Astrocyte (in vitro differentiated cells and primary cell): ENCODE measurements at regions not wholly inside any gene's neighbourhood (a gene's known extent, or its start where the extent isn't known, plus 50 kb on each side); places are given as distances from the start of the nearest gene placed in this dataset.

Experiments
- DNase-seq: peaks from one replicate; pipeline ENCODE4 v3.0.0-alpha.2; 2010; ENCODE audit warnings: low read depth
- FAIRE-seq: peaks from 2 replicates; lab custom pipeline; 2011; peaks lifted over from hg19 to GRCh38; lab: Jason Lieb, UNC
- H2AFZ ChIP-seq: 2 replicates; pipeline ENCODE4 v1.6.0; 2012; ENCODE audit warnings: low read depth, low read length, inconsistent platforms
- H3K27ac ChIP-seq: 2 replicates; pipeline ENCODE4 v1.5.1; 2011; ENCODE audit warnings: low read depth, low read length, inconsistent platforms
- H3K27me3 ChIP-seq: 2 replicates; pipeline ENCODE4 v1.6.0; 2011; ENCODE audit warnings: low read length, inconsistent platforms; ENCODE audit not compliant: insufficient read depth
- H3K36me3 ChIP-seq: 2 replicates; pipeline ENCODE4 v1.5.1; 2011; ENCODE audit warnings: low read length, inconsistent platforms; ENCODE audit not compliant: insufficient read depth
- H3K4me1 ChIP-seq: 2 replicates; pipeline ENCODE4 v1.5.1; 2011; ENCODE audit warnings: low read length, inconsistent platforms; ENCODE audit not compliant: insufficient read depth
- H3K4me2 ChIP-seq: 2 replicates; pipeline ENCODE4 v1.6.0; 2012; ENCODE audit warnings: low read length, inconsistent platforms
- H3K4me3 ChIP-seq: 2 replicates; pipeline ENCODE4 v1.5.1; 2011; ENCODE audit warnings: low read depth, mild to moderate bottlenecking, low read length, inconsistent platforms; ENCODE audit not compliant: insufficient read depth
- H3K79me2 ChIP-seq: 2 replicates; pipeline ENCODE4 v1.6.0; 2012; ENCODE audit warnings: mild to moderate bottlenecking, low read length, inconsistent platforms; ENCODE audit not compliant: insufficient read depth
- H3K9ac ChIP-seq: 2 replicates; pipeline ENCODE4 v1.6.0; 2012; ENCODE audit warnings: mild to moderate bottlenecking, low read length, inconsistent platforms
- H3K9me3 ChIP-seq: 2 replicates; pipeline ENCODE4 v1.5.1; 2012; ENCODE audit warnings: low read depth, mild to moderate bottlenecking, low read length, inconsistent platforms; ENCODE audit not compliant: insufficient read depth
- H4K20me1 ChIP-seq: 2 replicates; pipeline ENCODE4 v1.6.0; 2012; ENCODE audit warnings: low read length, inconsistent platforms; ENCODE audit not compliant: insufficient read depth
- H3K27ac Mint-ChIP-seq: one replicate; pipeline ENCODE4 v1.8.0; 2021; ENCODE audit warnings: mild to moderate bottlenecking, mixed read lengths; ENCODE audit not compliant: unreplicated experiment
- H3K27me3 Mint-ChIP-seq: one replicate; pipeline ENCODE4 v1.8.0; 2021; ENCODE audit warnings: low read depth, mixed read lengths; ENCODE audit not compliant: unreplicated experiment
- H3K36me3 Mint-ChIP-seq: one replicate; pipeline ENCODE4 v1.8.0; 2021; ENCODE audit warnings: low read depth, mixed read lengths; ENCODE audit not compliant: unreplicated experiment
- H3K4me1 Mint-ChIP-seq: one replicate; pipeline ENCODE4 v1.8.0; 2021; ENCODE audit warnings: low read depth, mixed read lengths; ENCODE audit not compliant: unreplicated experiment
- H3K4me3 Mint-ChIP-seq: one replicate; pipeline ENCODE4 v1.8.0; 2021; ENCODE audit warnings: mild to moderate bottlenecking, moderate library complexity, mixed read lengths; ENCODE audit not compliant: unreplicated experiment
- H3K9me3 Mint-ChIP-seq: one replicate; pipeline ENCODE4 v1.8.0; 2021; ENCODE audit warnings: mild to moderate bottlenecking, mixed read lengths; ENCODE audit not compliant: unreplicated experiment
- CTCF ChIP-seq: IDR thresholded peaks from 2 replicates; pipeline ENCODE4 v1.5.1; 2011; ENCODE audit warnings: low read depth, mild to moderate bottlenecking, inconsistent platforms, low read length, moderate library complexity; ENCODE audit not compliant: insufficient read depth
- EZH2 ChIP-seq: IDR thresholded peaks from 2 replicates; pipeline ENCODE4 v1.6.1; 2012; ENCODE audit warnings: mild to moderate bottlenecking, low read length, inconsistent platforms; ENCODE audit not compliant: insufficient read depth

- H3K36me3 Mint-ChIP-seq: peaks cover 9% of the 10 kb centered on the region
- H3K4me3 Mint-ChIP-seq: no peak overlapping the region
- peaks cover 34% of the 10 kb centered on the region for H3K4me1 ChIP-seq
These were observed 66.3 kb upstream of the RTN4 start for GRCh38 chr2:55116598-55116964.

GRCh38 chr2:55115761-55116597 lies 65.7 kb upstream of the RTN4 start:
- Mint-ChIP-seq H3K36me3 (peaks cover 7% of the 10 kb centered on the region), H3K9me3 (no peaks in the 10 kb centered on the region), H3K27ac (peak overlapping the region; percentile 36), H3K4me1 (peaks cover 70% of the 10 kb centered on the region), H3K27me3 (no peaks in the 10 kb centered on the region), H3K4me3 (no peak overlapping the region)
- H3K4me1 ChIP-seq: peaks cover 40% of the 10 kb centered on the region
- no peak overlapping the region for H3K4me3 ChIP-seq
- H3K9ac ChIP-seq: no peak overlapping the region
- no peak overlapping the region for H2AFZ ChIP-seq
- no peaks in the 10 kb centered on the region for H3K27me3 ChIP-seq
- no peaks in the 10 kb centered on the region for H3K36me3 ChIP-seq
- no peaks in the 10 kb centered on the region for H4K20me1 ChIP-seq
- no peak for FAIRE-seq
- no peaks in the 10 kb centered on the region for H3K79me2 ChIP-seq
- no peak overlapping the region for H3K27ac ChIP-seq
- TF ChIP-seq EZH2 (no peak), CTCF (no peak)
- DNase-seq: peak; percentile 67
- H3K9me3 ChIP-seq: no peaks in the 10 kb centered on the region
- peak overlapping the region; percentile 58 for H3K4me2 ChIP-seq

More at GRCh38 chr2:55116598-55116964, 66.3 kb upstream of the RTN4 start:
- H3K27me3 ChIP-seq: no peaks in the 10 kb centered on the region
- no peak overlapping the region for H3K4me2 ChIP-seq
- FAIRE-seq (no peak), DNase-seq (no peak)
- no peaks in the 10 kb centered on the region for H3K79me2 ChIP-seq
- Mint-ChIP-seq H3K27me3 (no peaks in the 10 kb centered on the region), H3K4me1 (peaks cover 69% of the 10 kb centered on the region), H3K27ac (peak overlapping the region; percentile 50), H3K9me3 (no peaks in the 10 kb centered on the region)
- H3K9me3 ChIP-seq: no peaks in the 10 kb centered on the region
- no peak overlapping the region for H2AFZ ChIP-seq
- H4K20me1 ChIP-seq: no peaks in the 10 kb centered on the region
- no peak overlapping the region for H3K4me3 ChIP-seq
- no peak overlapping the region for H3K9ac ChIP-seq
- H3K27ac ChIP-seq: no peak overlapping the region
- no peaks in the 10 kb centered on the region for H3K36me3 ChIP-seq
- TF ChIP-seq EZH2 (no peak), CTCF (no peak)

- Mint-ChIP-seq H3K36me3 (peaks cover 7% of the 10 kb centered on the region), H3K27me3 (no peaks in the 10 kb centered on the region), H3K27ac (no peak overlapping the region), H3K4me1 (peaks cover 65% of the 10 kb centered on the region), H3K9me3 (no peaks in the 10 kb centered on the region), H3K4me3 (no peak overlapping the region)
- Histone ChIP-seq H3K4me1 (peaks cover 35% of the 10 kb centered on the region), H3K4me3 (no peak overlapping the region), H2AFZ (no peak overlapping the region), H3K4me2 (no peak overlapping the region), H4K20me1 (no peaks in the 10 kb centered on the region), H3K27ac (no peak overlapping the region), H3K9me3 (no peaks in the 10 kb centered on the region), H3K79me2 (no peaks in the 10 kb centered on the region), H3K36me3 (no peaks in the 10 kb centered on the region), H3K27me3 (no peaks in the 10 kb centered on the region), H3K9ac (no peak overlapping the region)
- TF ChIP-seq CTCF: no peak
- TF ChIP-seq EZH2: no peak
- DNase-seq (no peak), FAIRE-seq (no peak)
These were observed 64.3 kb upstream of the RTN4 start for GRCh38 chr2:55114597-55114996.
